Thyroid gland (tissue), 4 donors: ENCODE measurements at regions not wholly inside any gene's neighbourhood (a gene's known extent, or its start where the extent isn't known, plus 50 kb on each side); places are given as distances from the start of the nearest gene placed in this dataset.
A peak's percentile ranks its signal among the peaks of the same experiment; 100 is the strongest.

Experiments used
- DNase-seq, 2 donors: peaks; one replicate each; pipeline ENCODE4 v3.0.0-alpha.2; 2019
- H3K27ac ChIP-seq, 3 donors: fragments of 200-600 bp; sonication (generic); 1 replicate in 2 of 3; 2 replicates in 1 of 3; pipeline ENCODE4 v1.5.1; 2016 to 2019; ENCODE audit warnings: mild to moderate bottlenecking in 1 of 3, moderate library complexity in 1 of 3
- H3K27me3 ChIP-seq: fragments of 200-600 bp; sonication (generic); one replicate; pipeline ENCODE4 v1.5.1; 2019
- H3K36me3 ChIP-seq, 2 donors: fragments of 200-600 bp; sonication (generic); one replicate each; pipeline ENCODE4 v1.5.1; 2016 to 2019
- H3K4me1 ChIP-seq, 2 donors: fragments of 200-600 bp; sonication (generic); one replicate each; pipeline ENCODE4 v1.5.1; 2017 to 2019
- H3K4me3 ChIP-seq, 3 donors: fragments of 200-600 bp; sonication (generic); replicated peaks in 1 of 3; 1 replicate in 2 of 3; 2 replicates in 1 of 3; pipeline ENCODE4 v1.5.1; 2016; ENCODE audit warnings: mild to moderate bottlenecking in 1 of 3
- H3K9me3 ChIP-seq: fragments of 200-600 bp; sonication (generic); one replicate; pipeline ENCODE4 v1.5.1; 2017
- CTCF ChIP-seq, 6 experiments: fragments of 200-600 bp in 3 of 6; fragments of 450-650 bp in 3 of 6; sonication (generic) in 3 of 6; IDR thresholded peaks; one replicate each; pipeline ENCODE4 v1.5.1; 2016 to 2019; ENCODE audit warnings: antibody characterized with exemption in 6 of 6, mild to moderate bottlenecking in 2 of 6, inconsistent platforms in 1 of 6, moderate library complexity in 1 of 6
- POLR2A ChIP-seq, 2 donors: fragments of 450-650 bp; IDR thresholded peaks; one replicate each; pipeline ENCODE4 v1.6.1; 2017; ENCODE audit warnings: antibody characterized with exemption in 2 of 2, mild to moderate bottlenecking in 2 of 2, moderate library complexity in 1 of 2
- WGBS, 2 donors: methylation state at CpG; one replicate each; pipeline ENCODE4 v1.1.5; 2017; 5-methylcytosine and 5-hydroxymethylcytosine counted together
- intact Hi-C: fragments of 100-400 bp; cut with DNase I; formaldehyde crosslinking; loops from one replicate; pipeline ENCODE4 v1.15.1; 2023

GRCh38 chr2:55999231-55999630, 75.6 kb upstream of the EFEMP1 start:
- Histone ChIP-seq H3K9me3 (no peaks in the 10 kb centered on the region), H3K4me1 (no peaks in the 10 kb centered on the region), H3K27me3 (no peaks in the 10 kb centered on the region), H3K4me3 (no peak overlapping the region), H3K27ac (no peak overlapping the region), H3K36me3 (no peaks in the 10 kb centered on the region)
- no peak for DNase-seq
- intact Hi-C loops, result no loop called here
- TF ChIP-seq CTCF (IDR thresholded peaks at IDR 0.05), result no peak
- no peak for TF ChIP-seq POLR2A (IDR thresholded peaks at IDR 0.05)

- intact Hi-C loops, result no loop called here
- no peak overlapping the region for H3K4me3 ChIP-seq
- H3K27me3 ChIP-seq, result no peaks in the 10 kb centered on the region
- H3K9me3 ChIP-seq, result no peaks in the 10 kb centered on the region
- H3K36me3 ChIP-seq, result no peaks in the 10 kb centered on the region
- TF ChIP-seq CTCF (IDR thresholded peaks at IDR 0.05) (no peak), POLR2A (IDR thresholded peaks at IDR 0.05) (no peak)
- no peak for DNase-seq
- WGBS, 2 donors, result 69 to 81% methylated on average over 2 of the region's 2 CpGs
- no peaks in the 10 kb centered on the region for H3K4me1 ChIP-seq
- no peak overlapping the region for H3K27ac ChIP-seq
These were observed 76.2 kb upstream of the EFEMP1 start for GRCh38 chr2:55999790-56000189.

GRCh38 chr2:56001947-56002346, 78.4 kb upstream of the EFEMP1 start:
- no peaks in the 10 kb centered on the region for H3K4me1 ChIP-seq
- H3K27ac ChIP-seq, result no peak overlapping the region
- TF ChIP-seq POLR2A (IDR thresholded peaks at IDR 0.05), result no peak
- TF ChIP-seq CTCF (IDR thresholded peaks at IDR 0.05), result no peak
- intact Hi-C loops, result no loop called here
- H3K4me3 ChIP-seq, result no peak overlapping the region
- WGBS, 2 donors, result 70 to 75% methylated on average over 1 of the region's 1 CpG
- no peaks in the 10 kb centered on the region for H3K9me3 ChIP-seq
- no peaks in the 10 kb centered on the region for H3K36me3 ChIP-seq
- no peaks in the 10 kb centered on the region for H3K27me3 ChIP-seq
- DNase-seq, result no peak

- no peak for TF ChIP-seq CTCF (IDR thresholded peaks at IDR 0.05)
- no peaks in the 10 kb centered on the region for H3K9me3 ChIP-seq
- intact Hi-C loops, result no loop called here
- no peaks in the 10 kb centered on the region for H3K27me3 ChIP-seq
- WGBS, 2 donors, result 16 to 19% methylated on average over 8 of the region's 8 CpGs
- H3K27ac ChIP-seq, result no peak overlapping the region
- peak; percentile 62 to 63 for DNase-seq
- H3K4me1 ChIP-seq, result peaks cover 7 to 11% of the 10 kb centered on the region in 2 donors
- no peaks in the 10 kb centered on the region for H3K36me3 ChIP-seq
- no peak overlapping the region for H3K4me3 ChIP-seq
These were observed 85.3 kb upstream of the EFEMP1 start for GRCh38 chr2:56008661-56009431.

- no peak overlapping the region for H3K4me3 ChIP-seq
- H3K9me3 ChIP-seq, result no peaks in the 10 kb centered on the region
- no peaks in the 10 kb centered on the region for H3K27me3 ChIP-seq
- WGBS, 2 donors, result 15 to 17% methylated on average over 3 of the region's 3 CpGs
- no peak for DNase-seq
- H3K27ac ChIP-seq, result no peak overlapping the region
- intact Hi-C loops, result no loop called here
- peaks cover 7 to 11% of the 10 kb centered on the region in 2 donors for H3K4me1 ChIP-seq
- TF ChIP-seq POLR2A (IDR thresholded peaks at IDR 0.05) (no peak), CTCF (IDR thresholded peaks at IDR 0.05) (peak in 3 of 6 experiments; percentile 52 to 65 (median 54))
- no peaks in the 10 kb centered on the region for H3K36me3 ChIP-seq
These were observed 86.3 kb upstream of the EFEMP1 start for GRCh38 chr2:56009758-56010458.
